ENCODE measurements at regions not wholly inside any gene's neighbourhood (a gene's known extent, or its start where the extent isn't known, plus 50 kb on each side); places are given as distances from the start of the nearest gene placed in this dataset.

DNA sequence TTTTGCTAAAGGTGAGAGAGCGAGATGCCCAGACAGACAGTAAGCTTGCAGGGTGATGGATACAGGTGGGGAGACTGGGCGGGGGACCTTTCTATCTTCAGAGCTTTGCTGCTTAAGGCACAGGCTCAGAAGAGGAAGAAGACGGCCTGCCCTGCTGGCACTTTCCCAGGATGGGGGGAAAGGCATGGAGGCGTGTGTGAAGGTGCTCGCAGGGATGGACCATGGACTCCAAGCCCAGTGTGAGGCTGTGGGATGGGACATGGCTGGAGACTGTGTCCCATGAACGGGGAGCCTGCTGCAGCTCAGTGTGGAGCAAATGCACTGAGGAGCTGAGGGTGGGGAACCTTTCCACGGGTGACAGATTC is 243.2 kb upstream of the IRX4 start:
- no peaks in the 10 kb centered on the region for H3K36me3 ChIP-seq
- peak; percentile 63 for DNase-seq
- H3K27ac ChIP-seq: no peak overlapping the region
- WGBS, 5 donors: 78 to 86% (median 78%) methylated on average over 7 of the region's 7 CpGs
- H3K4me3 ChIP-seq: no peak overlapping the region
- peaks cover 0 to 15% (median 0%) of the 10 kb centered on the region in 7 donors for H3K27me3 ChIP-seq (replicated peaks in 1 of 7)
- no peaks in the 10 kb centered on the region for H3K4me1 ChIP-seq
- H3K9me3 ChIP-seq: peaks cover 0 to 18% (median 3%) of the 10 kb centered on the region in 8 donors
- TF ChIP-seq, protein P1, sequence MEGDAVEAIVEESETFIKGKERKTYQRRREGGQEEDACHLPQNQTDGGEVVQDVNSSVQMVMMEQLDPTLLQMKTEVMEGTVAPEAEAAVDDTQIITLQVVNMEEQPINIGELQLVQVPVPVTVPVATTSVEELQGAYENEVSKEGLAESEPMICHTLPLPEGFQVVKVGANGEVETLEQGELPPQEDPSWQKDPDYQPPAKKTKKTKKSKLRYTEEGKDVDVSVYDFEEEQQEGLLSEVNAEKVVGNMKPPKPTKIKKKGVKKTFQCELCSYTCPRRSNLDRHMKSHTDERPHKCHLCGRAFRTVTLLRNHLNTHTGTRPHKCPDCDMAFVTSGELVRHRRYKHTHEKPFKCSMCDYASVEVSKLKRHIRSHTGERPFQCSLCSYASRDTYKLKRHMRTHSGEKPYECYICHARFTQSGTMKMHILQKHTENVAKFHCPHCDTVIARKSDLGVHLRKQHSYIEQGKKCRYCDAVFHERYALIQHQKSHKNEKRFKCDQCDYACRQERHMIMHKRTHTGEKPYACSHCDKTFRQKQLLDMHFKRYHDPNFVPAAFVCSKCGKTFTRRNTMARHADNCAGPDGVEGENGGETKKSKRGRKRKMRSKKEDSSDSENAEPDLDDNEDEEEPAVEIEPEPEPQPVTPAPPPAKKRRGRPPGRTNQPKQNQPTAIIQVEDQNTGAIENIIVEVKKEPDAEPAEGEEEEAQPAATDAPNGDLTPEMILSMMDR (IDR thresholded peaks at IDR 0.05 in 8 of 11, conservative IDR thresholded peaks at IDR 0.05 in 3 of 11): no peak
- TF ChIP-seq POLR2AphosphoS5 (IDR thresholded peaks at IDR 0.05): no peak
- TF ChIP-seq POLR2A (IDR thresholded peaks at IDR 0.05): no peak
- intact Hi-C loops (cut with DNase I; ENCODE audit: low total_unique reads): no loop called here

DNA sequence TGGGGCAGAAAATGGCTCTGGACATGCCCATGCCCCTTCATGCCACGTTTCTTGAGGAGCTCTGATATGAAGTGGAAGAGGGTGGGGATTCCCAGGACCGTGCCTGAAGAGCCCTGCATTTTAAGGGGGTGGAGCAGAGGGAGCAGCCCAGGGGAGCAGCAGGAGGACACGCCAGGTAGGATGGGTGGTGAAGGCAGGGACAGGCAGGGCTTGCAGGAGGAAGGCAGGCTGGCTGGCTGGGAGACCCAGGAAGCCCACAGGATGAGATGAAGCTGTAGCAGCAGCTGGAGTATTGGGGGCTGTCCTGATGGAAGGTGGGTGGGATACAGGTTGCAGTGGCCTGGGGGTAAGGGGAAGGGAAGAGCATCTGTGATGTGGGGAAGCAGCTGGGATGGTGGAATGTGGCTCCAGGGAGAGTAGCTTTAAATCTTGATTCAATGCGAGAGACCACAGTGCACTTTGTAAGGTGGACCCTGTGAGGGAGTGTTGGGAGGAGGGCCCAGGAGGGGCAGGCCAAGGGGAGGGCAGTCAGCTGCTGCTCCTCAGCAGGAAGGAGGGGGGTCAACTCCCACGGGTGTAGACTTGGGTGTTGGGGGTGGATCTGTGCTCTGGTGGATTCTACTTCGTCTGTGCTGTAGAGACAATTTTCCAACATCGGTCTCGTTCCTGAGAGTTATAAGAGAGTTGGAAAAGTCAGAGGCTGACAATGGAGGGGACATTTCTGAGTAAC is 242.6 kb upstream of the IRX4 start:
- intact Hi-C loops (cut with DNase I; ENCODE audit: low total_unique reads): no loop called here
- DNase-seq: no peak
- Histone ChIP-seq H3K4me1 (no peaks in the 10 kb centered on the region), H3K4me3 (no peak overlapping the region), H3K9me3 (peaks cover 0 to 18% (median 3%) of the 10 kb centered on the region in 8 donors), H3K27ac (no peak overlapping the region), H3K36me3 (no peaks in the 10 kb centered on the region), H3K27me3 (replicated peaks in 1 of 7) (peaks cover 0 to 15% (median 0%) of the 10 kb centered on the region in 7 donors)
- WGBS, 5 donors: 44 to 62% (median 54%) methylated on average over 8 of the region's 8 CpGs
- no peak for TF ChIP-seq POLR2AphosphoS5 (IDR thresholded peaks at IDR 0.05)

DNA sequence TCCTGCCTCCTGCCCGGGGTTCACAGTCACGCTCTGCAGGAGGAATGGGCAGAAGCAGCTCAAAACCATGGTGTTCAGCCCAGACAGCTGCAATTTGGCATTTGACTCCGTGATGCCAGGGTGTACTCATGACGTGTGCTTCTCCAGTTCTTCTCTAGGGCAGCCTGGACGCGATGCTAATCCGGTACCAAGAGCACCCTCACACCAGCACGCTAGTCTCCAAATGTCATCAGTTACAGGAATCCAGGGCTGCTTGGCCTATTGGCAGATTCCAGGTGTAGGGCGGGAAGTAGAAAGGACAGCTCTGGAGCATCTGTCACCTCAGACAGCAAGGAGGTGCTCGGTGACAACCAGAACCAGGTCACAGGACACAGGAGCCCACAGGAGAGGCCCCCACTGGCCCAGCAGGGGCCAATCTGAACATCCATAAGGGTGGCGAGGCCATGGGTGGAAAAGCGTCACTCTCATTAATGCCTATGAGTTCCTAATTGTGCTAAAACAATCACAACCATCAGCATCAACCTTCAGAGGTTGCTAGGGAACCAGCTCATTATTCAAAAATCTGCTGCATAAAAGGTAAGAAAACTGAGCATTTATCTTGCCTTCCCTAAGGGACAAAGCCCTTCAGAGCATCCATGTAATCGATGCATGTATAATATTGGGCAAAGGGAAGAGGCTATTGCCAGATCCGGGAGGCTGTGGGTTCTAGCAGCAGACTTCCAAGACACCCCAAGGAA is 241.9 kb upstream of the IRX4 start:
- Histone ChIP-seq H3K27ac (no peak overlapping the region), H3K36me3 (no peaks in the 10 kb centered on the region), H3K4me1 (no peaks in the 10 kb centered on the region), H3K27me3 (replicated peaks in 1 of 7) (peaks cover 0 to 15% (median 0%) of the 10 kb centered on the region in 7 donors), H3K9me3 (peaks cover 0 to 18% (median 3%) of the 10 kb centered on the region in 8 donors), H3K4me3 (no peak overlapping the region)
- DNase-seq: no peak
- TF ChIP-seq, protein P1 (IDR thresholded peaks at IDR 0.05 in 8 of 11, conservative IDR thresholded peaks at IDR 0.05 in 3 of 11): no peak
- TF ChIP-seq POLR2AphosphoS5 (IDR thresholded peaks at IDR 0.05): no peak
- 82 to 90% (median 89%) methylated on average over 14 of the region's 14 CpGs for WGBS, 5 donors
- intact Hi-C loops (cut with DNase I; ENCODE audit: low total_unique reads): no loop called here

DNA sequence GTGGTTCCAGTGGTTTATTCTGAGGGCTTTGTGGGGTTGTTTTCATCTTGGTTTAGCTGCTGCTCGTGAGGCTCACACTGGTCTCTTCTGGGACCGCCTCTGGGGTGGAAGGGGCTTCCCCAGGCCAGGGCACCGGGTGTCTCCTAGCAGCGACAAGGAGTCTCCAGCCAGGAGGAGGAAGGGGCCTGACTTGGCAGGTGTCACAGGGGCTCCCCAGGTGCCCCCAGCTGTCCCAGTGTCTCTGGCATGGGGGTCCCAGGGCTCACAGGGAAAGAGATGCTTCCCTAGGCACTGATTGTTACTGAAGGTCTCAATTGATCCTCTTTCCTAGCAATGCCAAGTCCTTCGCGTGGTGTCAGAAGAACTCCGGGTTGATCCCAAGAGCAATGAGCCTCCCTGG is 241.1 kb upstream of the IRX4 start:
- H3K27ac ChIP-seq: no peak overlapping the region
- no peak overlapping the region for H3K4me3 ChIP-seq
- intact Hi-C loops (cut with DNase I; ENCODE audit: low total_unique reads): no loop called here
- no peaks in the 10 kb centered on the region for H3K4me1 ChIP-seq
- H3K27me3 ChIP-seq (replicated peaks in 1 of 7): peaks cover 0 to 15% (median 0%) of the 10 kb centered on the region in 7 donors
- no peak for DNase-seq
- no peaks in the 10 kb centered on the region for H3K36me3 ChIP-seq
- peaks cover 0 to 18% (median 3%) of the 10 kb centered on the region in 8 donors for H3K9me3 ChIP-seq
- TF ChIP-seq POLR2A (IDR thresholded peaks at IDR 0.05): no peak
- no peak for TF ChIP-seq POLR2AphosphoS5 (IDR thresholded peaks at IDR 0.05)
- TF ChIP-seq, protein P1 (IDR thresholded peaks at IDR 0.05 in 8 of 11, conservative IDR thresholded peaks at IDR 0.05 in 3 of 11): no peak
- WGBS, 5 donors: 82 to 88% (median 86%) methylated on average over 6 to 7 of the region's 7 CpGs

Data from spleen (tissue), 11 donors.